ENCODE measurements at regions not wholly inside any gene's neighbourhood (a gene's known extent, or its start where the extent isn't known, plus 50 kb on each side); places are given as distances from the start of the nearest gene placed in this dataset.

- ChIA-PET CTCF (no interaction called here), POLR2A (no interaction called here)
- no peak for DNase-seq (ENCODE audit: extremely low spot score)
- no peak for TF ChIP-seq BHLHE40 (IDR thresholded peaks at IDR 0.05; ENCODE audit: borderline replicate concordance)
- no peak for TF ChIP-seq HDGF (IDR thresholded peaks at IDR 0.05; ENCODE audit: borderline replicate concordance)
- no peak for TF ChIP-seq PKNOX1 (IDR thresholded peaks at IDR 0.05)
These were observed 114.8 kb upstream of the DPYD start for GRCh38 chr1:98035602-98036002.

DNA sequence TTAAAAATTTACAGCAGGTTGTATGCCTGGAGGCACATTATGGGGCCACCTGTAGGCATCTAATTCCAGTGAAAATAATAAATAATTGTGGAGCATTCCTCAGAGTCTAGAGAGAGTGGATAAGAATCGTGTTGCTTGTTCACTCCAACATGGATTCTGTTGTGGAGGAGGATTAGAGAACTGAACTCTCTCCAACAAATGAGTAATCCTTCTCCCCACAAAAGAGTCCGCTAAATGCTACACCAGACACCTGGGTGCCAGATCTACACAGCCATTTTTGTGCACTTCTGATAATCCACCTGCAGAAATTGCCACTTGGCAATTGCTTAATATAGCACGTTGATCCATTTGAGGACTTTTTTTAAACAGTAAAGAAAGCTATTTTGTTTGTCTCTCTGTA is 113.7 kb upstream of the DPYD start:
- ChIA-PET POLR2A (no interaction called here), CTCF (no interaction called here)
- no peak for TF ChIP-seq FOXK2 (IDR thresholded peaks at IDR 0.05)
- TF ChIP-seq FOXM1 (IDR thresholded peaks at IDR 0.05; ENCODE audit: borderline replicate concordance) = no peak
- no peak for TF ChIP-seq ZNF384 (IDR thresholded peaks at IDR 0.05)
- no peak for TF ChIP-seq ARNT (IDR thresholded peaks at IDR 0.05)
- no peak for TF ChIP-seq SUZ12 (IDR thresholded peaks at IDR 0.05)
- TF ChIP-seq PKNOX1 (IDR thresholded peaks at IDR 0.05) = no peak
- no peak for TF ChIP-seq CTBP1 (IDR thresholded peaks at IDR 0.05; ENCODE audit: borderline replicate concordance)
- no peak for TF ChIP-seq SP1 (IDR thresholded peaks at IDR 0.05)
- TF ChIP-seq NFRKB (IDR thresholded peaks at IDR 0.05) = no peak
- TF ChIP-seq ELF4 (IDR thresholded peaks at IDR 0.05) = no peak
- no peak for TF ChIP-seq BHLHE40 (IDR thresholded peaks at IDR 0.05; ENCODE audit: borderline replicate concordance)
- TF ChIP-seq L3MBTL2 (conservative IDR thresholded peaks at IDR 0.05) = no peak
- no peak for TF ChIP-seq TARDBP (IDR thresholded peaks at IDR 0.05)
- no peak for TF ChIP-seq FOXA1 (IDR thresholded peaks at IDR 0.05)
- TF ChIP-seq HDGF (IDR thresholded peaks at IDR 0.05; ENCODE audit: borderline replicate concordance) = no peak
- TF ChIP-seq LEF1 (IDR thresholded peaks at IDR 0.05; ENCODE audit: borderline replicate concordance) = no peak
- DNase-seq (ENCODE audit: extremely low spot score) = no peak

GRCh38 chr1:98032958-98033357 is 112.1 kb upstream of the DPYD start:
- CTCF ChIA-PET = no interaction called here
- no peak for DNase-seq (ENCODE audit: extremely low spot score)
- POLR2A ChIA-PET = no interaction called here
- TF ChIP-seq SUZ12 (IDR thresholded peaks at IDR 0.05) (no peak), FOXM1 (IDR thresholded peaks at IDR 0.05; ENCODE audit: borderline replicate concordance) (no peak), BHLHE40 (IDR thresholded peaks at IDR 0.05; ENCODE audit: borderline replicate concordance) (no peak), NFRKB (IDR thresholded peaks at IDR 0.05) (no peak), LEF1 (IDR thresholded peaks at IDR 0.05; ENCODE audit: borderline replicate concordance) (no peak), PKNOX1 (IDR thresholded peaks at IDR 0.05) (no peak), ZNF384 (IDR thresholded peaks at IDR 0.05) (no peak), HDGF (IDR thresholded peaks at IDR 0.05; ENCODE audit: borderline replicate concordance) (no peak), ELF4 (IDR thresholded peaks at IDR 0.05) (no peak), TARDBP (IDR thresholded peaks at IDR 0.05) (no peak), SP1 (IDR thresholded peaks at IDR 0.05) (no peak), L3MBTL2 (conservative IDR thresholded peaks at IDR 0.05) (no peak), ARNT (IDR thresholded peaks at IDR 0.05) (no peak), FOXA1 (IDR thresholded peaks at IDR 0.05) (no peak), FOXK2 (IDR thresholded peaks at IDR 0.05) (no peak), CTBP1 (IDR thresholded peaks at IDR 0.05; ENCODE audit: borderline replicate concordance) (no peak)

DNA sequence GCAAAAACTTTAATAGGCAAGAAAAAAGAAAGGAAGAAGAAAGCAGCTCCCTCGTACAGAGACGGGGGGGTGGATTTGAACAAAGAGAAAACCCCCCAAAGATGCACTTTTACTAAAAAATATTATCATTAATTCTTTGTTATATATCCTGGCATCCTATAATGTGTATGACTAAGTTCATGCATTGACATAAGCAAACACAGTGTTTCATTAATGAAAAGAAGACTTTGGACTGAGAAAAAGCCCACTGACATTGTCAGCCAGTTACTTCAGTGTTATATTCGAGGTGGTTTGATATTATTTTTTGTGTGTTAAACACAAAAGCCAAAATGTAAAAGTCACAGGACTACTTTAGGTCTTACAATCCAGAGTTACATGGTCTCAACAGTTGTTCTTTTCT is 110.1 kb upstream of the DPYD start:
- ChIA-PET CTCF (no interaction called here), POLR2A (no interaction called here)
- no peak for TF ChIP-seq SP1 (IDR thresholded peaks at IDR 0.05)
- no peak for TF ChIP-seq FOXM1 (IDR thresholded peaks at IDR 0.05; ENCODE audit: borderline replicate concordance)
- no peak for TF ChIP-seq SUZ12 (IDR thresholded peaks at IDR 0.05)
- TF ChIP-seq ZNF384 (IDR thresholded peaks at IDR 0.05) = no peak
- DNase-seq (ENCODE audit: extremely low spot score) = no peak

DNA sequence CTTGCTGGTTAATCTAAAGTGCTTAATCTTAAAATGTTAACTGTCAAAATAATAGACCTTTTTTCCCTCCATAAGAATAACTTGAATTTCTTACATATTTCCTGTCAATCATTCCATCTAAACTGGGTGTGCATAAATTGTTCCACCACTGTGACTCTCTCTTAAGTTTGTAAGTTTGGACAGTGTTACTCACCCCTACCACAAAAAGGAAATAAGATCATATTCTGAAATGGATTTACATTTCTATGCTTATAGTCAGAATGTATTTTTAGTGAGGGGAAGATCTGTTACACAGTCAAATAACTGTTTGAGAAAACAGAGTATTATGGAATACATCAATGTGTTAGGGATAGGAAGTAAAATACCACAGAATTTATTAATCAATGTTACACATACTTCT is 109.6 kb upstream of the DPYD start:
- TF ChIP-seq PKNOX1 (IDR thresholded peaks at IDR 0.05) (peak; percentile 31; the same call in 1 of the 2 replicates), L3MBTL2 (conservative IDR thresholded peaks at IDR 0.05) (no peak)
- ChIA-PET CTCF (no interaction called here), POLR2A (no interaction called here)
- DNase-seq (ENCODE audit: extremely low spot score) = no peak

- TF ChIP-seq SUZ12 (IDR thresholded peaks at IDR 0.05) (no peak), HDGF (IDR thresholded peaks at IDR 0.05; ENCODE audit: borderline replicate concordance) (no peak), ARNT (IDR thresholded peaks at IDR 0.05) (no peak), FOXK2 (IDR thresholded peaks at IDR 0.05) (no peak), CTBP1 (IDR thresholded peaks at IDR 0.05; ENCODE audit: borderline replicate concordance) (no peak), FOXM1 (IDR thresholded peaks at IDR 0.05; ENCODE audit: borderline replicate concordance) (no peak), BHLHE40 (IDR thresholded peaks at IDR 0.05; ENCODE audit: borderline replicate concordance) (no peak), TARDBP (IDR thresholded peaks at IDR 0.05) (no peak)
- POLR2A ChIA-PET = no interaction called here
- DNase-seq (ENCODE audit: extremely low spot score) = no peak
- CTCF ChIA-PET = no interaction called here
These were observed 108.0 kb upstream of the DPYD start for GRCh38 chr1:98028800-98029199.
